LNCAP (cell line): ENCODE measurements at regions not wholly inside any gene's neighbourhood (a gene's known extent, or its start where the extent isn't known, plus 50 kb on each side); places are given as distances from the start of the nearest gene placed in this dataset.

Experiments used
- CTCF ChIP-seq: fragments of 450-650 bp; IDR thresholded peaks from 2 replicates; pipeline ENCODE4 v1.5.1; 2017; ENCODE audit warnings: mild to moderate bottlenecking

GRCh38 chr14:51498411-51499227 is 153.1 kb upstream of the FRMD6 start:
- no peak for TF ChIP-seq CTCF

- no peak for TF ChIP-seq CTCF
Measured at GRCh38 chr14:51500776-51501175, 150.9 kb upstream of the FRMD6 start.

GRCh38 chr14:51501746-51502145 is 150.0 kb upstream of the FRMD6 start:
- no peak for TF ChIP-seq CTCF

GRCh38 chr14:51504669-51505068 is 147.0 kb upstream of the FRMD6 start:
- TF ChIP-seq CTCF, result no peak

GRCh38 chr14:51507511-51507905 is 144.2 kb upstream of the FRMD6 start:
- TF ChIP-seq CTCF, result no peak

GRCh38 chr14:51507906-51508511 is 143.7 kb upstream of the FRMD6 start:
- TF ChIP-seq CTCF, result no peak

GRCh38 chr14:51511265-51511664 is 140.4 kb upstream of the FRMD6 start:
- no peak for TF ChIP-seq CTCF
